OCI-LY7 (cell line): ENCODE measurements at regions not wholly inside any gene's neighbourhood (a gene's known extent, or its start where the extent isn't known, plus 50 kb on each side); places are given as distances from the start of the nearest gene placed in this dataset.

ENCODE experiments used
- BruUV-seq: library from RNA; stranded (reverse); fragments of 400-500 nt; replicated peaks from 2 replicates; lab custom pipeline; 2021; lab: Mats Ljungman, UMichigan
- CTCF ChIA-PET: fragments of 300-600 bp; sonication (Branson Sonifier 250); formaldehyde crosslinking; loops from one replicate; lab custom pipeline; 2022; ENCODE audit warnings: antibody characterized with exemption; ENCODE audit not compliant: unreplicated experiment; lab: Charles Lee
- POLR2A ChIA-PET: fragments of 300-600 bp; sonication (Branson Sonifier 250); formaldehyde crosslinking; loops from one replicate; lab custom pipeline; 2022; ENCODE audit warnings: antibody characterized with exemption; lab: Charles Lee
- DNase-seq: peaks from one replicate; pipeline ENCODE4 v3.0.0-alpha.2; 2015; ENCODE audit warnings: low spot score
- H2AFZ ChIP-seq: fragments of 200-600 bp; sonication (generic), shearing (Covaris generic); 2 replicates; pipeline ENCODE4 v1.6.1; 2014; ENCODE audit warnings: mild to moderate bottlenecking, antibody characterized with exemption, low read length, moderate library complexity
- H3K27ac ChIP-seq: fragments of 200-600 bp; sonication (generic); 2 replicates; pipeline ENCODE4 v1.5.1; 2014; ENCODE audit warnings: mixed run types, low read depth, mild to moderate bottlenecking, moderate library complexity, low read length, inconsistent platforms; ENCODE audit not compliant: poor library complexity, severe bottlenecking
- H3K36me3 ChIP-seq: fragments of 200-600 bp; sonication (generic); 2 replicates; pipeline ENCODE4 v1.6.1; 2014; ENCODE audit warnings: mild to moderate bottlenecking, antibody characterized with exemption, low read length, moderate library complexity, mixed read lengths; ENCODE audit not compliant: insufficient read depth
- H3K4me1 ChIP-seq: fragments of 200-600 bp; sonication (generic); 2 replicates; pipeline ENCODE4 v1.5.1; 2014; ENCODE audit warnings: mild to moderate bottlenecking, low read length; ENCODE audit not compliant: insufficient read depth, poor library complexity, severe bottlenecking
- H3K4me2 ChIP-seq: fragments of 200-600 bp; sonication (generic); 2 replicates; pipeline ENCODE4 v1.6.1; 2014; ENCODE audit warnings: mild to moderate bottlenecking, low read length
- H3K4me3 ChIP-seq: fragments of 200-600 bp; sonication (generic); 2 replicates; pipeline ENCODE4 v1.5.1; 2014; ENCODE audit warnings: mild to moderate bottlenecking, low read depth, low read length; ENCODE audit not compliant: poor library complexity, severe bottlenecking
- H3K79me2 ChIP-seq: fragments of 200-600 bp; sonication (generic); 2 replicates; pipeline ENCODE4 v1.6.1; 2016; ENCODE audit warnings: low read depth, mild to moderate bottlenecking, low read length, moderate library complexity, mixed read lengths; ENCODE audit not compliant: insufficient read depth
- H3K9me2 ChIP-seq: fragments of 200-600 bp; sonication (generic); 2 replicates; pipeline ENCODE4 v1.6.1; 2016; ENCODE audit warnings: mild to moderate bottlenecking, low read length, mixed read lengths; ENCODE audit not compliant: insufficient read depth
- H3K9me3 ChIP-seq: fragments of 200-600 bp; sonication (generic); 2 replicates; pipeline ENCODE4 v1.6.1; 2014; ENCODE audit warnings: mild to moderate bottlenecking, mixed run types, low read length, mixed read lengths
- H4K20me1 ChIP-seq: fragments of 200-600 bp; sonication (generic); 2 replicates; pipeline ENCODE4 v1.6.1; 2014; ENCODE audit warnings: mild to moderate bottlenecking, antibody characterized with exemption, low read length, moderate library complexity, mixed read lengths; ENCODE audit not compliant: insufficient read depth
- CTCF ChIP-seq: fragments of 200-600 bp; sonication (generic); conservative IDR thresholded peaks from 2 replicates; pipeline ENCODE4 v1.5.1; 2014; ENCODE audit warnings: mild to moderate bottlenecking, antibody characterized with exemption, low read length, moderate library complexity, mixed read lengths
- EZH2phosphoT487 ChIP-seq: fragments of 200-600 bp; sonication (generic); IDR thresholded peaks from 2 replicates; pipeline ENCODE4 v1.6.1; 2018; ENCODE audit warnings: low read depth, borderline replicate concordance, mild to moderate bottlenecking, mixed run types, antibody characterized with exemption, low read length, moderate library complexity, mixed read lengths
- intact Hi-C: fragments of 100-400 bp; cut with micrococcal nuclease; formaldehyde crosslinking; loops from one replicate; pipeline ENCODE4 v1.10.0; 2022; ENCODE audit not compliant: unreplicated experiment

- ChIA-PET POLR2A (interaction anchor here (0.6 kb wide), 1 partner anchor 678 kb away, joined by 3 read pairs; no protein-coding TSS in a partner anchor), CTCF (no interaction called here)
- Histone ChIP-seq H4K20me1 (no peaks in the 10 kb centered on the region), H3K4me3 (no peak overlapping the region), H3K27ac (no peak overlapping the region), H3K4me2 (no peak overlapping the region), H3K36me3 (no peaks in the 10 kb centered on the region), H3K9me3 (no peaks in the 10 kb centered on the region), H3K4me1 (no peaks in the 10 kb centered on the region), H2AFZ (no peak overlapping the region), H3K9me2 (0 out of 2 replicates have a peak, but pooled peaks cover 3% of the 10 kb centered on the region), H3K79me2 (no peaks in the 10 kb centered on the region)
- no peak for TF ChIP-seq CTCF
- no peak for TF ChIP-seq EZH2phosphoT487
- DNase-seq = no peak
- no TSS peak for BruUV-seq
- intact Hi-C loops = no loop called here
Measured at GRCh38 chr16:86421995-86422394, 88.3 kb upstream of the FOXF1 start.

GRCh38 chr16:86424398-86424797, 85.9 kb upstream of the FOXF1 start:
- Histone ChIP-seq H3K9me2 (0 out of 2 replicates have a peak, but pooled peaks cover 3% of the 10 kb centered on the region), H3K79me2 (no peaks in the 10 kb centered on the region), H3K36me3 (no peaks in the 10 kb centered on the region), H4K20me1 (no peaks in the 10 kb centered on the region), H3K4me2 (no peak overlapping the region), H3K9me3 (no peaks in the 10 kb centered on the region), H2AFZ (no peak overlapping the region), H3K4me3 (no peak overlapping the region), H3K27ac (no peak overlapping the region), H3K4me1 (no peaks in the 10 kb centered on the region)
- ChIA-PET CTCF (no interaction called here), POLR2A (no interaction called here)
- DNase-seq = no peak
- TF ChIP-seq CTCF (no peak), EZH2phosphoT487 (no peak)
- intact Hi-C loops = no loop called here
- BruUV-seq = no TSS peak

- no peak for DNase-seq
- intact Hi-C loops = no loop called here
- H3K4me3 ChIP-seq = no peak overlapping the region
- no peaks in the 10 kb centered on the region for H3K9me3 ChIP-seq
- no peak overlapping the region for H3K4me2 ChIP-seq
- H3K4me1 ChIP-seq = no peaks in the 10 kb centered on the region
- H3K27ac ChIP-seq = no peak overlapping the region
- no peak for TF ChIP-seq CTCF
- TF ChIP-seq EZH2phosphoT487 = no peak
- H3K9me2 ChIP-seq = no peaks in the 10 kb centered on the region
- H3K36me3 ChIP-seq = no peaks in the 10 kb centered on the region
- no peaks in the 10 kb centered on the region for H3K79me2 ChIP-seq
- no peak overlapping the region for H2AFZ ChIP-seq
- BruUV-seq = no TSS peak
- ChIA-PET CTCF (no interaction called here), POLR2A (no interaction called here)
- H4K20me1 ChIP-seq = no peaks in the 10 kb centered on the region
Measured at GRCh38 chr16:86424985-86425384, 85.3 kb upstream of the FOXF1 start.
